Kidney epithelial cell (primary cell): ENCODE measurements at regions not wholly inside any gene's neighbourhood (a gene's known extent, or its start where the extent isn't known, plus 50 kb on each side); places are given as distances from the start of the nearest gene placed in this dataset.

Experiments
- DNase-seq: peaks from one replicate; pipeline ENCODE4 v3.0.0-alpha.2; 2010; ENCODE audit warnings: low read depth
- H3K27me3 ChIP-seq: 2 replicates; pipeline ENCODE4 v1.6.0; 2011; ENCODE audit warnings: low read length; ENCODE audit not compliant: control insufficient read depth, insufficient read depth
- H3K36me3 ChIP-seq: 2 replicates; pipeline ENCODE4 v1.5.1; 2011; ENCODE audit warnings: low read length; ENCODE audit not compliant: control insufficient read depth, insufficient read depth
- H3K4me3 ChIP-seq: 2 replicates; pipeline ENCODE4 v1.5.1; 2011; ENCODE audit warnings: low read depth, mild to moderate bottlenecking, control low read depth, low read length
- TF ChIP-seq, protein P1 (sequence below): IDR thresholded peaks from 2 replicates; pipeline ENCODE4 v1.5.1; 2011; ENCODE audit warnings: mild to moderate bottlenecking, moderate library complexity, low read length, control low read depth, inconsistent platforms; ENCODE audit not compliant: insufficient read depth, poor library complexity, severe bottlenecking

DNA sequence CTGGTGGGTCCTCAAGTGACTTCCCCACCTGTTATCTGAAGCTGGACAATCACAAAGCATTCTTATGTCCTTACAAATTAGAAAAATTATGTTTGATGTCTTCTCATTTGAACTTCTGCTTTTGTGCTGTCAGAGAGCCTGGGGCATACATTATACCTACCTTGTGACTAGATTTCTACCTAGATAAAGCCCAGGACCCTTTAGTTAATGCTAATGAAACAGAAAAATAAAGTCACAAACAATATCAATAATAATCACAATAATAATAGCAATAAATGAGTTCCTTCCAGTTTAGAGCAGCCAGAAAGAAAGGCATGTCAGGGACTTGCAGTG, 456.4 kb downstream of the SETBP1 start:
- H3K36me3 ChIP-seq = no peaks in the 10 kb centered on the region
- no peak overlapping the region for H3K4me3 ChIP-seq
- DNase-seq = no peak
- no peaks in the 10 kb centered on the region for H3K27me3 ChIP-seq
- TF ChIP-seq, protein P1, sequence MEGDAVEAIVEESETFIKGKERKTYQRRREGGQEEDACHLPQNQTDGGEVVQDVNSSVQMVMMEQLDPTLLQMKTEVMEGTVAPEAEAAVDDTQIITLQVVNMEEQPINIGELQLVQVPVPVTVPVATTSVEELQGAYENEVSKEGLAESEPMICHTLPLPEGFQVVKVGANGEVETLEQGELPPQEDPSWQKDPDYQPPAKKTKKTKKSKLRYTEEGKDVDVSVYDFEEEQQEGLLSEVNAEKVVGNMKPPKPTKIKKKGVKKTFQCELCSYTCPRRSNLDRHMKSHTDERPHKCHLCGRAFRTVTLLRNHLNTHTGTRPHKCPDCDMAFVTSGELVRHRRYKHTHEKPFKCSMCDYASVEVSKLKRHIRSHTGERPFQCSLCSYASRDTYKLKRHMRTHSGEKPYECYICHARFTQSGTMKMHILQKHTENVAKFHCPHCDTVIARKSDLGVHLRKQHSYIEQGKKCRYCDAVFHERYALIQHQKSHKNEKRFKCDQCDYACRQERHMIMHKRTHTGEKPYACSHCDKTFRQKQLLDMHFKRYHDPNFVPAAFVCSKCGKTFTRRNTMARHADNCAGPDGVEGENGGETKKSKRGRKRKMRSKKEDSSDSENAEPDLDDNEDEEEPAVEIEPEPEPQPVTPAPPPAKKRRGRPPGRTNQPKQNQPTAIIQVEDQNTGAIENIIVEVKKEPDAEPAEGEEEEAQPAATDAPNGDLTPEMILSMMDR = no peak

DNA sequence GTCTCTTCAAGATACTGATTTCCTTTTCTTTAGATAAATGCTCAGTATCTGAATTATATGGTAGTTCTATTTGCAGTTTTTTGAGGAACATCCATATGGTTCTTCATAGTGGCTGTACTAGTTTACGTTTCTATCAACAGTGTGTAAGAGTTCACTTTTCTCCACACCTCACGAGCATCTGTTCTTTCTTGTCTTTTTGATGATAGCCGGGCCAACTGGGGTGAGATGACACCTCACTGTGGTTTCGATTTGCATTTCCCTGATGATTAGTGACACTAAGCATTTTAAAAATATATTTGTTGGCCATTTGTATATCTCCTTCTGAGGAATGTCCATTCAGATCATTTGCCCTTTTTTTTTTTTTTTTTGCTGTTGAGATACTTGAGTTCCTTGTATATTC, 458.8 kb downstream of the SETBP1 start:
- TF ChIP-seq, protein P1 = no peak
- Histone ChIP-seq H3K4me3 (no peak overlapping the region), H3K27me3 (no peaks in the 10 kb centered on the region), H3K36me3 (no peaks in the 10 kb centered on the region)
- no peak for DNase-seq

DNA sequence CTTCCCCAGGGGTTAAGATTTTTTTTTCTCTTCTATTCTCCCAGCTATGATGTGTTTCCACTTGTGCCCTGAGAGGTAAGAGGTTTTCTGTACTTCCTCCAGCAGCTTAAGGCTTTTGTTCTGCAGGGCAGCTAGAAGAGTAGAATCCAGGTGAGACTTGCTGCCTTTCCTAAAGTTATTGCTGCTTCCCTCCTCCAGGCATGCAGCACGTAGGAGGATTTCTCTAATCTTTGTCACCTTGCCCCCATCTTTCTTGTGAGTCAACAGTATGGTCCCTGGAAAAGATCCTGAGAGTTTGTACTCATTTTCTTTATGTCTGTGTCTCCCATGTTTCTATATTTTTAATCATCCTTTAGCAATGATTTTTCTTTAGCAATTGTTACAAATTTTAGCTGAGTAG, 462.2 kb downstream of the SETBP1 start:
- H3K27me3 ChIP-seq = no peaks in the 10 kb centered on the region
- H3K36me3 ChIP-seq = no peaks in the 10 kb centered on the region
- H3K4me3 ChIP-seq = no peak overlapping the region
- TF ChIP-seq, protein P1 = no peak
- DNase-seq = no peak

DNA sequence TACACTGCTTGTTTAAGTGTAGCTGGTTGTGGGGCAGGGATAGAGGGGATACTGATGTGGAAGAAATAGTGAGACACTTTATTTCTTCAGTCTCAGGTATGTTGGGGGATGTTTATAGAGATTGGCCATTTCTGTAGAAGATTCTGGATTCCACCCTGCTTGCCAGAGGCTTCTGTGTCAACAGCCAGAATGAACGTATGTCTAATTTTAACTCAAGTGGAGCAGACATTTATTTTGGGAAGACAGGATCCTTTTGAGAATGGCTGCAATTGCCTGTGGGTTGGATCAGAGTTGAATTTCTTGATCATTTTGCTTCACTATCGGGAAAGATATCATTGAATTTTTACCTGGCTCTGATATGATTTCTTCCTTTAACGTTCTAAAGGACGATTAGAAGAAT, 465.6 kb upstream of the SLC14A2 start:
- TF ChIP-seq, protein P1 = no peak
- DNase-seq = no peak
- Histone ChIP-seq H3K4me3 (no peak overlapping the region), H3K27me3 (no peaks in the 10 kb centered on the region), H3K36me3 (no peaks in the 10 kb centered on the region)

DNA sequence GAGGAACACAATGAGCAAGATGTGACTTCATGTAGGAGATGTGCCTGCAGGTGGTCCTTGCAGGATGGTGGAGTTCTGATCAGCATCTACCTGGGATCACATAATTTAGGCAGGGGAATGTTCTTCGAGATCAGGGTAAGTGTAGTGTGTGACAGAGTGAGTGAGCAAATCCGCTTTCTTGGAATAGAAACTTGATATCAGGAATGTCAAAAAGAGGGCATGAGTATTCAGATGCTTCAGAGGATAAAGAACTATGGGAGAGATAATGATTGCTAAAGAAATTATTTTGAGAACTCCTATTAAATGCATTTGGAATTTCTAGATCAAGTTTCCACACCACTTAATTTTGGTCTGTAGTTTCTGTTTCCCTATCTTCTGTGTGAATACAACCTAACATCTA, 463.6 kb upstream of the SLC14A2 start:
- H3K27me3 ChIP-seq = no peaks in the 10 kb centered on the region
- H3K4me3 ChIP-seq = no peak overlapping the region
- TF ChIP-seq, protein P1 = no peak
- DNase-seq = no peak
- H3K36me3 ChIP-seq = no peaks in the 10 kb centered on the region

DNA sequence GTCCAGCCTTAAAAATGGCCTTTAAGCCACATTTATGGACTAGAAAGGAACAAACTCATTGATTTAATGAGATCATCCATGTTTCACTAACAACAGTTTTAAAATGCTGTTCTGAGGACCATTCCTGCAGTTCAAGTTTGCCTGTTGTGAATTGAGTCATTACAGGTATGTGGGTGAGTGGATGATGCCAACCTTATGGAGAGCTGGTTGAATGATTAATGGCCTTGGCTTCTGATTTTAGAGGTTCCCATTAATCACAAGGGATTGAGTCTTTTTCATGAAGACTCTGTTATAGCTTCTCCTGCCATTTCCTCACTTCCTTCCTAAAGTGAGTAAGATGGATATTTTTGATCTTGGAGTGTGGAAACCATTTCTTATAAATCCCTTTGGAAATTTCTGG, 459.8 kb upstream of the SLC14A2 start:
- DNase-seq = no peak
- no peak overlapping the region for H3K4me3 ChIP-seq
- TF ChIP-seq, protein P1 = no peak
- no peaks in the 10 kb centered on the region for H3K36me3 ChIP-seq
- H3K27me3 ChIP-seq = no peaks in the 10 kb centered on the region
